GM12801 (cell line): ENCODE measurements at regions not wholly inside any gene's neighbourhood (a gene's known extent, or its start where the extent isn't known, plus 50 kb on each side); places are given as distances from the start of the nearest gene placed in this dataset.

Source experiments
- TF ChIP-seq, protein P1 (sequence below): IDR thresholded peaks from one replicate; pipeline ENCODE4 v1.5.1; 2011; ENCODE audit warnings: control low read depth; ENCODE audit not compliant: insufficient read length; ENCODE audit errors: extremely low read depth

GRCh38 chr7:142698429-142698828 lies 50.8 kb upstream of the PRSS1 start:
- TF ChIP-seq, protein P1, sequence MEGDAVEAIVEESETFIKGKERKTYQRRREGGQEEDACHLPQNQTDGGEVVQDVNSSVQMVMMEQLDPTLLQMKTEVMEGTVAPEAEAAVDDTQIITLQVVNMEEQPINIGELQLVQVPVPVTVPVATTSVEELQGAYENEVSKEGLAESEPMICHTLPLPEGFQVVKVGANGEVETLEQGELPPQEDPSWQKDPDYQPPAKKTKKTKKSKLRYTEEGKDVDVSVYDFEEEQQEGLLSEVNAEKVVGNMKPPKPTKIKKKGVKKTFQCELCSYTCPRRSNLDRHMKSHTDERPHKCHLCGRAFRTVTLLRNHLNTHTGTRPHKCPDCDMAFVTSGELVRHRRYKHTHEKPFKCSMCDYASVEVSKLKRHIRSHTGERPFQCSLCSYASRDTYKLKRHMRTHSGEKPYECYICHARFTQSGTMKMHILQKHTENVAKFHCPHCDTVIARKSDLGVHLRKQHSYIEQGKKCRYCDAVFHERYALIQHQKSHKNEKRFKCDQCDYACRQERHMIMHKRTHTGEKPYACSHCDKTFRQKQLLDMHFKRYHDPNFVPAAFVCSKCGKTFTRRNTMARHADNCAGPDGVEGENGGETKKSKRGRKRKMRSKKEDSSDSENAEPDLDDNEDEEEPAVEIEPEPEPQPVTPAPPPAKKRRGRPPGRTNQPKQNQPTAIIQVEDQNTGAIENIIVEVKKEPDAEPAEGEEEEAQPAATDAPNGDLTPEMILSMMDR, result no peak

DNA sequence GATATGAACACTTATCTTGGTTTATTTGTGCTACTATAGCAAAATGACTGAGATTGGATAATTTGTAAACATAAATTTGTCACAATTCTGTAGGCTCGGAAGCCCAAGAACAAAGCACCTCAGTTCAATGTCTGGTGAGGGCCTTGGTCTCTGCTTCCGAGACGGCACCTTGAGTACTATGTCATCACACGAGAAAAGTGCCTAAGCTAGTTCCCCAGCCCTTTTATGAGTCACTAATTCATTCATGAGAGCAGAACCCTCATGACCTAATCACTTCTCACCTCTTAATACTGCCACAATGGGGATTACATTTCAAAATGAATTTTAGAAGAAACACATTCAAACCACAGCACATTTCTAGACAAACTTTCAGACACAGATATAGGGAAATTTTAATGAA lies 52.0 kb upstream of the PRSS1 start:
- TF ChIP-seq, protein P1, result no peak

DNA sequence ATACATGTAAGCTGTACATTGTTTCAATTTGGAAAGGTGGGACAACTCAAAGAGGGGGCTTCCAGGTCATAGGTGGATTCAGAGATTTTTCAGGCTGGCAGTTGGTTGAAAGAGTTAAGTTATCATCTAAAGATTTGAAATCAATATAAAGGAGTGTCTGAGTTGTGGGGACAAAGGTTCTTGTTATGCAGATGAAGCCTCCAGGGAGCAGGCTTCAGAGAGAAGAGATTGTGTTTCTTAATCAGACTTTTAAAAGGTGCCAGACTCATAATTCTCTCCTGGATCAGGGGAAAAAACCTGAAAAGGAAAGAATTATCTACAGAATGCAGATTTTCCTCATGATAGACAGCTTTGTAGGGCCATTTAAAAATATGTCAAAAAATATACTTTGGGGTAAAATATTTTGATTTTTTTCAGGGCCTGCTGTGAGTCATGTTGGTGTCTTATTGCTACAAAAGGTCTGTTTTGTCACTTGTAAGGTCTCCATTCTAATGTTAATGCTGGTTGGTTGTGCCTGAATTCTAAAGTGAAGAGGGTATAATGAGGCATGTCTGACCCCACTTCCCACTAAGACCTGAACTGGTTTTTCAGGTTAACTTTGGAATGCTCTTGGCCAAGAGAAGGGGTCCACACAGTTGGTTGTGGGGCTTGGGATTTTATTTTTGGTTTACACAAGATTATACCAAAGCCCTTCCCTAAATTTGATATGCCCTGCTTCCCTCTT lies 52.7 kb upstream of the PRSS1 start:
- TF ChIP-seq, protein P1, result no peak

GRCh38 chr7:142693911-142694310 lies 55.4 kb upstream of the PRSS1 start:
- TF ChIP-seq, protein P1, result no peak

DNA sequence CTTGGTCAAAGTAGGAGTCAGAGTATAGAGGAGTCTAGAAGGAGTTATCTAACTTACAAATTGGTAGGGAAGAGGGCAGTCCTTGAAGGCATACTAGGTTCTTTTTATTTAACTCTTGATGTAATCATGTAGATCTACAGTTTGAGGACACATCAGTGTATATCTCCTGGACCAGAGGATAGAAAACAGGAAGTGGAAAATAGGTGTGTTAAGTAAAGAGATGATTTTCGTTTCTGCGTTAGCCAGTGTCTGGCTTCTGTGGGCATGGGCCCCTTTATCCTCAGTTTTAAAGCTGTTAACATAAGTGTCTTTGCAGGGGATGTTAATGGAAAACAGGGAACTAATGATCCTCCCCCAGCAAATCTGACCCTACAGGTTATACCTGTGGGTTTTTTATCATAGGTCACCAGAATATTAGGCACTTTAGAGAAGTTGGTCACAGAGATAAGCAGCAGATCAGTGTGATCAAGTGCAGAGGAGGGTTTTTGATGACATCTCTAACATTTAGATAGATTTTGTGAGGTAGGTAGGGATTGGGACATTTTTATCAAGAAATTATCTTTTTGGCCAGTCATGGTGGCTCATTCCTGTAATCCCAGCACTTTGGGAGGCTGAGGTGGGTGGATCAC lies 58.6 kb upstream of the PRSS1 start:
- TF ChIP-seq, protein P1, result no peak

- TF ChIP-seq, protein P1, result no peak
These were observed 59.7 kb upstream of the PRSS1 start for GRCh38 chr7:142689439-142690120.

DNA sequence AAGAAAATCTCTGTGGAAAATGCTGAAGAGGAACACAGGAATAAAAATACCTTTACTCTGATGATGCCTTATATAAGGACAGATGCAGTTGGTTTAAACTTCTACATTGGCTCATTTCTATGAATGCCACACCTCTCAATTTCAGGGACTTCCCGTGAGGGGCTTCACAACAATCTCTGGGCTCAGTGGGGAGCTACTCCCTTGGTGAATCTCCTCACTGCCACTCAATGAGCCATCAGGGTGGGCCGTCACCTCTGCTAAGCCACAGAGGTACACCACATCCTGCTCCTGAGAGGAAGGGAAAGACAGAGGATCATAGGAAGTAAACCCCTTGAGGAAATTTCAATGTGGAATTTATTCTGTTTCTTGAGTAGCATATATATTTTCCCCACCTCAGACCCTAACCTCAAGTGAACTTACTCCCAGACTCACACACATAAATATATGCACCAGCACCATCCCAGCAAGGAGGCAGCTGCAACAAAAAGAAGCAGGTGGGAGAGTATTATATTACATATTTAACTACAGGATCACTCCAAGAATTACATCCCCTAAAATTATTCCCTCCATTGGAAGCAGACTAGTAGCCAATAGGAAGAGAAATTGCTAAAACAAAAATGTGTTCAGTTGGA lies 63.3 kb upstream of the PRSS1 start:
- TF ChIP-seq, protein P1, result no peak
